ENCODE measurements at regions not wholly inside any gene's neighbourhood (a gene's known extent, or its start where the extent isn't known, plus 50 kb on each side); places are given as distances from the start of the nearest gene placed in this dataset.

GRCh38 chr11:122593473-122594420 is 61.8 kb upstream of the UBASH3B start:
- H3K23me2 ChIP-seq (ENCODE audit: low read depth, low read length): no peaks in the 10 kb centered on the region
- H3K14ac ChIP-seq (ENCODE audit: insufficient read length): no peak overlapping the region
- no peak overlapping the region for H4K5ac ChIP-seq (ENCODE audit: insufficient read length, low read depth, low read length)
- no peak overlapping the region for H3K18ac ChIP-seq (ENCODE audit: extremely low read depth, low read length)
- no peak overlapping the region for H3K9ac ChIP-seq (replicated peaks in 1 of 4; ENCODE audit: extremely low read depth in 1 of 4, low read depth in 3 of 4, low read length in 3 of 4)
- no peak overlapping the region for H2BK20ac ChIP-seq (ENCODE audit: low read length)
- H3K56ac ChIP-seq (replicated peaks; ENCODE audit: insufficient read length, low read depth, low read length): no peak overlapping the region
- no peaks in the 10 kb centered on the region for H3K79me1 ChIP-seq (ENCODE audit: low read depth, low read length)
- H3K4me3 ChIP-seq (ENCODE audit: extremely low read depth in 1 of 4, insufficient read depth in 2 of 4, low read depth in 3 of 4, low read length in 4 of 4): no peak overlapping the region
- no peak for DNase-seq (ENCODE audit: low read depth in 1 of 2, low spot score in 2 of 2)
- no peak overlapping the region for H4K91ac ChIP-seq (replicated peaks; ENCODE audit: insufficient read length, low read length)
- H2AK5ac ChIP-seq (ENCODE audit: low read depth, low read length): no peak overlapping the region
- ChIA-PET CTCF (ENCODE audit: partially characterized antibody) (interaction anchor here (0.8 to 1.4 kb wide), 2 partner anchors 15 to 39 kb away, joined by 3 to 7 read pairs; no protein-coding TSS in a partner anchor), POLR2A (ENCODE audit: partially characterized antibody) (no interaction called here)
- H3K27ac ChIP-seq (ENCODE audit: low read depth, low read length): no peak overlapping the region
- no peak overlapping the region for H3K23ac ChIP-seq (ENCODE audit: insufficient read length)
- no peaks in the 10 kb centered on the region for H3K79me2 ChIP-seq (ENCODE audit: control insufficient read depth in 1 of 2, insufficient read depth in 2 of 2, low read length in 2 of 2)
- no peak overlapping the region for H3K4ac ChIP-seq (replicated peaks; ENCODE audit: insufficient read length, low read depth, low read length)
- no peaks in the 10 kb centered on the region for H3K27me3 ChIP-seq (replicated peaks in 1 of 4; ENCODE audit: control insufficient read depth in 3 of 4, extremely low read depth in 1 of 4, insufficient read depth in 3 of 4, low read length in 3 of 4)
- 85% methylated on average over 4 of the region's 4 CpGs; no CpG with 5 or more reads in 1 of the 2 experiments for WGBS, 2 experiments (ENCODE audit: extremely low coverage in 1 of 2, insufficient coverage in 1 of 2, insufficient read length in 1 of 2, insufficient replicate concordance in 2 of 2, low coverage in 1 of 2, low lambda C conversion rate in 2 of 2, missing lambda C conversion rate in 1 of 2)
- H4K8ac ChIP-seq (ENCODE audit: extremely low read depth, insufficient read depth, low read length): no peak overlapping the region
- peaks cover 0 to 2% of the 10 kb centered on the region in 2 experiments; a peak in 1 of 4 replicates for H3K9me3 ChIP-seq (ENCODE audit: insufficient read depth in 2 of 2, low read depth in 1 of 2, low read length in 1 of 2)
- no peak for FAIRE-seq
- H3K4me2 ChIP-seq (ENCODE audit: insufficient read depth in 1 of 2, low read depth in 2 of 2, low read length in 2 of 2): no peak overlapping the region
- no peak overlapping the region for H2AFZ ChIP-seq (ENCODE audit: low read length)
- no peak for TF ChIP-seq HDAC6 (IDR thresholded peaks at IDR 0.05; ENCODE audit: low read depth, low read length)
- no peak for TF ChIP-seq SP4 (IDR thresholded peaks at IDR 0.05; ENCODE audit: low read length)
- no peak for TF ChIP-seq CREB1 (IDR thresholded peaks at IDR 0.05)
- TF ChIP-seq USF2 (IDR thresholded peaks at IDR 0.05; ENCODE audit: low read length): no peak
- TF ChIP-seq RAD21 (IDR thresholded peaks at IDR 0.05 in 1 of 2, conservative IDR thresholded peaks at IDR 0.05 in 1 of 2; ENCODE audit: low read depth in 2 of 2, low read length in 2 of 2): no peak
- TF ChIP-seq BACH1 (IDR thresholded peaks at IDR 0.05; ENCODE audit: low read length): no peak
- TF ChIP-seq FOSL1 (IDR thresholded peaks at IDR 0.05; ENCODE audit: insufficient read depth, low read depth, low read length): no peak
- TF ChIP-seq GABPA (IDR thresholded peaks at IDR 0.05; ENCODE audit: borderline replicate concordance, insufficient read depth, low read length): no peak
- no peak for TF ChIP-seq RFX5 (IDR thresholded peaks at IDR 0.05; ENCODE audit: borderline replicate concordance, low read depth, low read length)
- no peak for TF ChIP-seq TBP (IDR thresholded peaks at IDR 0.05; ENCODE audit: low read depth, low read length)
- TF ChIP-seq SRF (IDR thresholded peaks at IDR 0.05; ENCODE audit: low read depth, low read length): no peak
- H4K20me1 ChIP-seq (replicated peaks in 1 of 2; ENCODE audit: control insufficient read depth in 1 of 2, insufficient read depth in 2 of 2, low read length in 2 of 2): no peaks in the 10 kb centered on the region
- no peak overlapping the region for H2BK120ac ChIP-seq (replicated peaks; ENCODE audit: low read depth, low read length)
- H2BK15ac ChIP-seq (ENCODE audit: low read length): no peak overlapping the region
- 0 out of 7 replicates have a peak, but pooled peaks cover 0 to 4% (median 0%) of the 10 kb centered on the region in 4 experiments for H3K4me1 ChIP-seq (replicated peaks in 1 of 4; ENCODE audit: control insufficient read depth in 3 of 4, insufficient read depth in 4 of 4, low read length in 3 of 4)
- H2BK12ac ChIP-seq (ENCODE audit: low read depth, low read length): no peak overlapping the region
- H2BK5ac ChIP-seq (ENCODE audit: low read depth, low read length): no peak overlapping the region
- no peaks in the 10 kb centered on the region for H3K36me3 ChIP-seq (ENCODE audit: control insufficient read depth in 2 of 4, insufficient read depth in 4 of 4, low read length in 3 of 4)

Measured in H1 (cell line).